ENCODE measurements at regions not wholly inside any gene's neighbourhood (a gene's known extent, or its start where the extent isn't known, plus 50 kb on each side); places are given as distances from the start of the nearest gene placed in this dataset.

- ChIA-PET CTCF (interaction anchor here (1.1 to 1.8 kb wide), 3 partner anchors 10 to 142 kb away, joined by 3 to 5 read pairs (median 4); no protein-coding TSS in a partner anchor), POLR2A (no interaction called here)
- Histone ChIP-seq H3K4me3 (replicated peaks in 1 of 3; ENCODE audit: insufficient read depth in 1 of 3, low read depth in 1 of 3, low read length in 3 of 3) (no peak overlapping the region), H2AFZ (ENCODE audit: low read depth, low read length) (no peak overlapping the region), H3K27ac (ENCODE audit: insufficient read depth, low read depth, low read length) (no peak overlapping the region), H3K79me2 (ENCODE audit: control insufficient read depth, insufficient read depth, low read length) (no peaks in the 10 kb centered on the region), H3K9me3 (replicated peaks; ENCODE audit: control insufficient read depth, insufficient read depth, low read length) (no peaks in the 10 kb centered on the region), H3K27me3 (ENCODE audit: control insufficient read depth in 2 of 2, insufficient read depth in 2 of 2, low read length in 2 of 2) (peaks cover 5 to 6% of the 10 kb centered on the region in 2 experiments), H3K36me3 (ENCODE audit: control insufficient read depth in 2 of 2, extremely low read depth in 1 of 2, insufficient read depth in 2 of 2, low read length in 2 of 2) (no peaks in the 10 kb centered on the region), H4K20me1 (replicated peaks; ENCODE audit: control insufficient read depth, extremely low read depth, insufficient read depth, low read length) (no peaks in the 10 kb centered on the region), H3K9ac (replicated peaks; ENCODE audit: extremely low read depth, insufficient read depth, low read length) (no peak overlapping the region), H3K9me1 (replicated peaks; ENCODE audit: control insufficient read depth, extremely low read depth, insufficient read depth, low read length) (no peaks in the 10 kb centered on the region), H3K4me1 (ENCODE audit: control insufficient read depth, extremely low read depth, insufficient read depth, low read length) (no peaks in the 10 kb centered on the region), H3K4me2 (ENCODE audit: insufficient read depth, low read length) (no peak overlapping the region)
- TF ChIP-seq, protein P1, sequence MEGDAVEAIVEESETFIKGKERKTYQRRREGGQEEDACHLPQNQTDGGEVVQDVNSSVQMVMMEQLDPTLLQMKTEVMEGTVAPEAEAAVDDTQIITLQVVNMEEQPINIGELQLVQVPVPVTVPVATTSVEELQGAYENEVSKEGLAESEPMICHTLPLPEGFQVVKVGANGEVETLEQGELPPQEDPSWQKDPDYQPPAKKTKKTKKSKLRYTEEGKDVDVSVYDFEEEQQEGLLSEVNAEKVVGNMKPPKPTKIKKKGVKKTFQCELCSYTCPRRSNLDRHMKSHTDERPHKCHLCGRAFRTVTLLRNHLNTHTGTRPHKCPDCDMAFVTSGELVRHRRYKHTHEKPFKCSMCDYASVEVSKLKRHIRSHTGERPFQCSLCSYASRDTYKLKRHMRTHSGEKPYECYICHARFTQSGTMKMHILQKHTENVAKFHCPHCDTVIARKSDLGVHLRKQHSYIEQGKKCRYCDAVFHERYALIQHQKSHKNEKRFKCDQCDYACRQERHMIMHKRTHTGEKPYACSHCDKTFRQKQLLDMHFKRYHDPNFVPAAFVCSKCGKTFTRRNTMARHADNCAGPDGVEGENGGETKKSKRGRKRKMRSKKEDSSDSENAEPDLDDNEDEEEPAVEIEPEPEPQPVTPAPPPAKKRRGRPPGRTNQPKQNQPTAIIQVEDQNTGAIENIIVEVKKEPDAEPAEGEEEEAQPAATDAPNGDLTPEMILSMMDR (IDR thresholded peaks at IDR 0.05; ENCODE audit: extremely low read depth in 1 of 2, insufficient read depth in 1 of 2, low read depth in 1 of 2, low read length in 2 of 2), result no peak
- TF ChIP-seq POLR2AphosphoS5 (IDR thresholded peaks at IDR 0.05; ENCODE audit: insufficient read depth, low read depth, low read length), result no peak
- TF ChIP-seq GATA2 (IDR thresholded peaks at IDR 0.05; ENCODE audit: insufficient read depth, insufficient read length, low read depth, low read length), result no peak
- TF ChIP-seq MYC (IDR thresholded peaks at IDR 0.05; ENCODE audit: low read depth, low read length), result no peak
- TF ChIP-seq EZH2 (IDR thresholded peaks at IDR 0.05; ENCODE audit: borderline replicate concordance, low read depth, low read length, severe bottlenecking), result no peak
- no peak for TF ChIP-seq POLR2A (IDR thresholded peaks at IDR 0.05; ENCODE audit: low read depth, low read length)
- TF ChIP-seq JUN (IDR thresholded peaks at IDR 0.05; ENCODE audit: borderline replicate concordance, insufficient read depth, insufficient read length, low read depth), result no peak
- TF ChIP-seq, protein P2, sequence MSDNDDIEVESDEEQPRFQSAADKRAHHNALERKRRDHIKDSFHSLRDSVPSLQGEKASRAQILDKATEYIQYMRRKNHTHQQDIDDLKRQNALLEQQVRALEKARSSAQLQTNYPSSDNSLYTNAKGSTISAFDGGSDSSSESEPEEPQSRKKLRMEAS (IDR thresholded peaks at IDR 0.05; ENCODE audit: insufficient read depth, insufficient read length), result no peak
- no peak for TF ChIP-seq FOS (IDR thresholded peaks at IDR 0.05; ENCODE audit: borderline replicate concordance, insufficient read depth, low read length)
- no peak for DNase-seq (ENCODE audit: low read depth, low spot score)
- dilution Hi-C loops (cut with MboI; ENCODE audit: extremely low pct_ligation_motif_present, low sequenced_read_pairs) (no loop called here), intact Hi-C loops (cut with micrococcal nuclease) (loop anchor here (5.0 kb wide), 1 partner anchor 285 kb away; no protein-coding TSS in a partner anchor)
- FAIRE-seq, result no peak
- no TSS peak for BruUV-seq (replicated peaks)
Measured at GRCh38 chr6:150537491-150537890, 62.2 kb upstream of the PLEKHG1 start.

All from endothelial cell of umbilical vein (primary cell).